Fibroblast of pulmonary artery (primary cell): ENCODE measurements at regions not wholly inside any gene's neighbourhood (a gene's known extent, or its start where the extent isn't known, plus 50 kb on each side); places are given as distances from the start of the nearest gene placed in this dataset.

ENCODE experiments used
- DNase-seq: peaks from one replicate; pipeline ENCODE4 v3.0.0-alpha.2; 2010; ENCODE audit warnings: low read depth
- H3K4me3 ChIP-seq: replicated peaks from 2 replicates; pipeline ENCODE4 v1.5.1; 2011; ENCODE audit warnings: low read depth, mild to moderate bottlenecking, control low read depth, low read length, moderate library complexity
- CTCF ChIP-seq: IDR thresholded peaks from 2 replicates; pipeline ENCODE4 v1.5.1; 2011; ENCODE audit warnings: mild to moderate bottlenecking, control low read depth, low read length, inconsistent platforms; ENCODE audit errors: missing control alignments

- peak; percentile 61 for DNase-seq
- no peak for TF ChIP-seq CTCF
- no peak overlapping the region for H3K4me3 ChIP-seq
These were observed 804.1 kb upstream of the CITED2 start for GRCh38 chr6:140178520-140178919.

GRCh38 chr6:140176306-140176705, 801.9 kb upstream of the CITED2 start:
- DNase-seq = no peak
- TF ChIP-seq CTCF = no peak
- H3K4me3 ChIP-seq = no peak overlapping the region

GRCh38 chr6:140175486-140175885, 801.0 kb upstream of the CITED2 start:
- no peak for TF ChIP-seq CTCF
- H3K4me3 ChIP-seq = no peak overlapping the region
- no peak for DNase-seq

- peak; percentile 88 for DNase-seq
- no peak overlapping the region for H3K4me3 ChIP-seq
- no peak for TF ChIP-seq CTCF
These were observed 800.1 kb upstream of the CITED2 start for GRCh38 chr6:140174524-140174923.

GRCh38 chr6:140168365-140168764, 793.9 kb upstream of the CITED2 start:
- no peak for DNase-seq
- no peak for TF ChIP-seq CTCF
- no peak overlapping the region for H3K4me3 ChIP-seq

GRCh38 chr6:140160909-140161308, 786.5 kb upstream of the CITED2 start:
- H3K4me3 ChIP-seq = no peak overlapping the region
- DNase-seq = no peak
- no peak for TF ChIP-seq CTCF

GRCh38 chr6:140160494-140160893, 786.0 kb upstream of the CITED2 start:
- no peak for TF ChIP-seq CTCF
- no peak for DNase-seq
- H3K4me3 ChIP-seq = no peak overlapping the region
